ENCODE measurements at regions not wholly inside any gene's neighbourhood (a gene's known extent, or its start where the extent isn't known, plus 50 kb on each side); places are given as distances from the start of the nearest gene placed in this dataset.

- intact Hi-C loops (cut with micrococcal nuclease) = no loop called here
- TF ChIP-seq CTCF (IDR thresholded peaks at IDR 0.05) = no peak
Observed at GRCh38 chr15:20356911-20357480, 184.6 kb downstream of the GOLGA6L6 start.

DNA sequence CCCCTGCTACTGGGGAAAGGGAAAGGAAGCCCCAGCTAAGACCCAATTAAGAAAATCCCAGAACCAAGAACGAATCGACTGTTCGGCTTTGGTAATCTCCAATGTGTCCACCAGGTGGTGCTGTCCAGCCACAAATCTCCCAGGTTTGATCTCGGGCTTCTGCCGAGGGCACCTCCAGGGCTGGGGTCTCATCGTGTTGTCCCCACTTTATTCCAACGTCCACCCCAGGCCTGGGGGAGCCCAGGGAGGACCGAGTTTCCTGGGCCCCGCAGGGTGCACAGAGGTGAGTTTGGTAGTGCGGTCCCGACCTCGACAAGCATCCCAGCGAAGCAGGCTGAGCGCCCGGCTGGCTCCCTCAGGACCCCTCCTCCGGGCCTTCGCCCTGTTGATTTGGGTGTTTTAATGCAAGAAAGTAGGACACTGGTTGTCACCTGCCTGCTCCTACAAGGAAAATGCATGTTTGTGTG, 185.1 kb downstream of the GOLGA6L6 start:
- no peak overlapping the region for H3K27ac ChIP-seq (ENCODE audit: low read depth in 1 of 2, low read length in 2 of 2)
- peak; percentile 34 to 60 (median 42) for DNase-seq
- no peaks in the 10 kb centered on the region for H3K36me3 ChIP-seq (replicated peaks in 1 of 2; ENCODE audit: control insufficient read depth in 1 of 2, insufficient read depth in 2 of 2, low read length in 2 of 2)
- H3K27me3 ChIP-seq (ENCODE audit: control insufficient read depth in 2 of 2, insufficient read depth in 2 of 2, low read length in 2 of 2) = no peaks in the 10 kb centered on the region
- H3K4me1 ChIP-seq (ENCODE audit: control insufficient read depth in 1 of 2, insufficient read depth in 2 of 2, low read length in 2 of 2) = no peaks in the 10 kb centered on the region
- no peak overlapping the region for H2AFZ ChIP-seq (ENCODE audit: insufficient read depth, low read depth, low read length, poor library complexity, severe bottlenecking)
- Mint-ChIP-seq H3K27me3 (ENCODE audit: low read depth in 3 of 3) (peaks cover 0 to 3% (median 0%) of the 10 kb centered on the region in 3 donors), H3K36me3 (no peaks in the 10 kb centered on the region), H3K27ac (no peak overlapping the region), H3K4me1 (peaks cover 2% of the 10 kb centered on the region), H3K4me3 (no peak overlapping the region), H3K9me3 (no peaks in the 10 kb centered on the region)
- no peaks in the 10 kb centered on the region for H3K79me2 ChIP-seq (ENCODE audit: insufficient read depth, low read length)
- intact Hi-C loops (cut with micrococcal nuclease) = no loop called here
- no peaks in the 10 kb centered on the region for H3K9me3 ChIP-seq (replicated peaks in 1 of 2; ENCODE audit: control insufficient read depth in 1 of 2, insufficient read depth in 1 of 2, low read length in 2 of 2)
- TF ChIP-seq CTCF (IDR thresholded peaks at IDR 0.05) = peak; percentile 97
- no peak overlapping the region for H3K9ac ChIP-seq (ENCODE audit: insufficient read depth, low read length, poor library complexity, severe bottlenecking)
- H3K4me2 ChIP-seq (replicated peaks; ENCODE audit: extremely low read depth, low read length, poor library complexity, severe bottlenecking) = no peak overlapping the region
- 52% methylated on average over 17 of the region's 17 CpGs for WGBS (ENCODE audit: insufficient coverage)
- H3K4me3 ChIP-seq (replicated peaks in 1 of 3; ENCODE audit: low read depth in 2 of 3, low read length in 3 of 3) = no peak overlapping the region
- no peaks in the 10 kb centered on the region for H4K20me1 ChIP-seq (ENCODE audit: insufficient read depth, low read length)

More at GRCh38 chr15:20356911-20357480, 184.6 kb downstream of the GOLGA6L6 start:
- H3K27ac Mint-ChIP-seq = peak overlapping the region in 1 of 7 donors; percentile 27
- DNase-seq = peak in 1 of 3 donors; percentile 10
- Histone ChIP-seq H3K9ac (ENCODE audit: insufficient read depth, low read length, poor library complexity, severe bottlenecking) (no peak overlapping the region), H3K4me1 (ENCODE audit: control insufficient read depth in 1 of 2, insufficient read depth in 2 of 2, low read length in 2 of 2) (no peaks in the 10 kb centered on the region), H3K36me3 (replicated peaks in 1 of 2; ENCODE audit: control insufficient read depth in 1 of 2, insufficient read depth in 2 of 2, low read length in 2 of 2) (no peaks in the 10 kb centered on the region), H2AFZ (ENCODE audit: insufficient read depth, low read depth, low read length, poor library complexity, severe bottlenecking) (no peak overlapping the region), H3K27me3 (ENCODE audit: control insufficient read depth in 2 of 2, insufficient read depth in 2 of 2, low read length in 2 of 2) (no peaks in the 10 kb centered on the region), H3K4me3 (replicated peaks in 1 of 3; ENCODE audit: low read depth in 2 of 3, low read length in 3 of 3) (no peak overlapping the region), H3K27ac (ENCODE audit: low read depth in 1 of 2, low read length in 2 of 2) (no peak overlapping the region), H3K9me3 (replicated peaks in 1 of 2; ENCODE audit: control insufficient read depth in 1 of 2, insufficient read depth in 1 of 2, low read length in 2 of 2) (no peaks in the 10 kb centered on the region), H3K4me2 (replicated peaks; ENCODE audit: extremely low read depth, low read length, poor library complexity, severe bottlenecking) (no peak overlapping the region), H3K79me2 (ENCODE audit: insufficient read depth, low read length) (no peaks in the 10 kb centered on the region), H4K20me1 (ENCODE audit: insufficient read depth, low read length) (no peaks in the 10 kb centered on the region)
- 88% methylated on average over 18 of the region's 18 CpGs for WGBS (ENCODE audit: insufficient coverage)
- H3K4me1 Mint-ChIP-seq = peaks cover 2% of the 10 kb centered on the region
- H3K36me3 Mint-ChIP-seq = no peaks in the 10 kb centered on the region
- H3K4me3 Mint-ChIP-seq = no peak overlapping the region
- H3K27me3 Mint-ChIP-seq (ENCODE audit: low read depth in 3 of 3) = peaks cover 0 to 3% (median 0%) of the 10 kb centered on the region in 3 donors
- H3K9me3 Mint-ChIP-seq = no peaks in the 10 kb centered on the region

Measured in CD14-positive monocyte (primary cell).